H1 (cell line): ENCODE measurements at regions not wholly inside any gene's neighbourhood (a gene's known extent, or its start where the extent isn't known, plus 50 kb on each side); places are given as distances from the start of the nearest gene placed in this dataset.

Source experiments
- CTCF ChIA-PET: fragments of 300-600 bp; sonication (Branson Sonifier 250); formaldehyde crosslinking; loops from one replicate; lab custom pipeline; 2021; ENCODE audit not compliant: partially characterized antibody; lab: Charles Lee
- POLR2A ChIA-PET: fragments of 300-600 bp; sonication (Branson Sonifier 250); formaldehyde crosslinking; loops from one replicate; lab custom pipeline; 2021; ENCODE audit warnings: inconsistent platforms; ENCODE audit not compliant: partially characterized antibody; lab: Charles Lee
- DNase-seq, 2 experiments: peaks; one replicate each; pipeline versions ENCODE4 v3.0.0 to v3.0.0-alpha.2; 2010 to 2022; ENCODE audit warnings: low spot score in 2 of 2, low read depth in 1 of 2, mixed read lengths in 1 of 2
- FAIRE-seq: peaks from 2 replicates; lab custom pipeline; 2011; peaks lifted over from hg19 to GRCh38; lab: Jason Lieb, UNC
- H2AFZ ChIP-seq: 2 replicates; pipeline ENCODE4 v1.8.1; 2012; ENCODE audit warnings: low read length, inconsistent platforms
- H2AK5ac ChIP-seq: 2 replicates; pipeline ENCODE4 v1.6.1; 2013; ENCODE audit warnings: low read depth, low read length
- H2BK120ac ChIP-seq: replicated peaks from 2 replicates; pipeline ENCODE3; 2013; ENCODE audit warnings: low read depth, low read length, inconsistent platforms
- H2BK12ac ChIP-seq: 2 replicates; pipeline ENCODE4 v1.6.1; 2013; ENCODE audit warnings: low read depth, low read length
- H2BK15ac ChIP-seq: 2 replicates; pipeline ENCODE4 v1.6.1; 2013; ENCODE audit warnings: low read length
- H2BK20ac ChIP-seq: 2 replicates; pipeline ENCODE4 v1.6.1; 2013; ENCODE audit warnings: low read length
- H2BK5ac ChIP-seq: 2 replicates; pipeline ENCODE4 v1.6.1; 2013; ENCODE audit warnings: low read depth, low read length
- H3K14ac ChIP-seq: 2 replicates; pipeline ENCODE4 v1.6.1; 2013; ENCODE audit warnings: inconsistent platforms; ENCODE audit not compliant: insufficient read length
- H3K18ac ChIP-seq: 2 replicates; pipeline ENCODE4 v1.6.1; 2013; ENCODE audit warnings: low read length; ENCODE audit errors: extremely low read depth
- H3K23ac ChIP-seq: 2 replicates; pipeline ENCODE4 v1.6.1; 2013; ENCODE audit warnings: inconsistent platforms; ENCODE audit not compliant: insufficient read length
- H3K23me2 ChIP-seq: 2 replicates; pipeline ENCODE4 v1.6.1; 2013; ENCODE audit warnings: low read depth, low read length
- H3K27ac ChIP-seq: 2 replicates; pipeline ENCODE4 v1.6.1; 2011; ENCODE audit warnings: low read depth, low read length, inconsistent platforms
- H3K27me3 ChIP-seq, 4 experiments: replicated peaks in 1 of 4; 1 replicate in 1 of 4; 2 replicates in 3 of 4; pipeline versions ENCODE4 v1.6.1 to v1.8.1; 2011 to 2013; ENCODE audit warnings: low read length in 3 of 4, mild to moderate bottlenecking in 3 of 4, inconsistent platforms in 2 of 4, mixed read lengths in 2 of 4, moderate library complexity in 1 of 4; ENCODE audit not compliant: control insufficient read depth in 3 of 4, insufficient read depth in 3 of 4; ENCODE audit errors: extremely low read depth in 1 of 4
- H3K36me3 ChIP-seq, 4 experiments: 2 replicates each; pipeline versions ENCODE4 v1.6.1 to v1.8.1; 2011 to 2013; ENCODE audit warnings: mild to moderate bottlenecking in 4 of 4, low read length in 3 of 4, moderate library complexity in 2 of 4, control low read depth in 1 of 4, inconsistent platforms in 1 of 4; ENCODE audit not compliant: insufficient read depth in 4 of 4, control insufficient read depth in 2 of 4
- H3K4ac ChIP-seq: replicated peaks from 2 replicates; pipeline ENCODE3; 2013; ENCODE audit warnings: low read length, low read depth, mixed read lengths, inconsistent platforms; ENCODE audit not compliant: insufficient read length
- H3K4me1 ChIP-seq, 4 experiments: replicated peaks in 1 of 4; 1 replicate in 1 of 4; 2 replicates in 3 of 4; pipeline versions ENCODE4 v1.6.1 to v1.8.1; 2011 to 2013; ENCODE audit warnings: low read length in 3 of 4, inconsistent platforms in 2 of 4, mixed read lengths in 1 of 4; ENCODE audit not compliant: insufficient read depth in 4 of 4, control insufficient read depth in 3 of 4
- H3K4me2 ChIP-seq, 2 experiments: 2 replicates each; pipeline versions ENCODE4 v1.6.1 to v1.8.1; 2011 to 2013; ENCODE audit warnings: low read depth in 2 of 2, low read length in 2 of 2, control low read depth in 1 of 2, inconsistent platforms in 1 of 2, mild to moderate bottlenecking in 1 of 2; ENCODE audit not compliant: insufficient read depth in 1 of 2
- H3K4me3 ChIP-seq, 4 experiments: fragments of 200-600, 300-600 bp in 1 of 4; sonication (generic), shearing (Covaris generic), sonication (Bioruptor Twin) in 1 of 4; 2 replicates each; pipeline versions ENCODE4 v1.5.1 to v1.8.1; 2011 to 2016; ENCODE audit warnings: low read length in 4 of 4, low read depth in 3 of 4, control low read depth in 2 of 4, inconsistent platforms in 2 of 4, mild to moderate bottlenecking in 2 of 4, mixed read lengths in 1 of 4, moderate library complexity in 1 of 4; ENCODE audit not compliant: insufficient read depth in 2 of 4; ENCODE audit errors: extremely low read depth in 1 of 4
- H3K56ac ChIP-seq: replicated peaks from 2 replicates; pipeline ENCODE3; 2013; ENCODE audit warnings: low read depth, mild to moderate bottlenecking, mixed read lengths, low read length, inconsistent platforms; ENCODE audit not compliant: insufficient read length
- H3K79me1 ChIP-seq: 2 replicates; pipeline ENCODE4 v1.6.1; 2013; ENCODE audit warnings: low read depth, low read length, control low read depth
- H3K79me2 ChIP-seq, 2 experiments: 2 replicates each; pipeline versions ENCODE4 v1.6.1 to v1.8.1; 2012 to 2013; ENCODE audit warnings: low read length in 2 of 2, mild to moderate bottlenecking in 2 of 2, inconsistent platforms in 1 of 2; ENCODE audit not compliant: insufficient read depth in 2 of 2, control insufficient read depth in 1 of 2
- H3K9ac ChIP-seq, 4 experiments: replicated peaks in 1 of 4; 1 replicate in 1 of 4; 2 replicates in 3 of 4; pipeline versions ENCODE4 v1.6.1 to v1.8.1; 2011 to 2013; ENCODE audit warnings: low read depth in 3 of 4, low read length in 3 of 4, control low read depth in 2 of 4, mild to moderate bottlenecking in 2 of 4, moderate library complexity in 2 of 4, inconsistent platforms in 1 of 4; ENCODE audit errors: extremely low read depth in 1 of 4
- H3K9me3 ChIP-seq, 2 experiments: 2 replicates each; pipeline versions ENCODE4 v1.6.1 to v1.8.1; 2012 to 2013; ENCODE audit warnings: mild to moderate bottlenecking in 2 of 2, moderate library complexity in 2 of 2, control low read depth in 1 of 2, inconsistent platforms in 1 of 2, low read depth in 1 of 2, low read length in 1 of 2, mixed read lengths in 1 of 2; ENCODE audit not compliant: insufficient read depth in 2 of 2
- H4K20me1 ChIP-seq, 2 experiments: replicated peaks in 1 of 2; 2 replicates each; pipeline versions ENCODE3 to v1.8.1; 2011 to 2013; ENCODE audit warnings: inconsistent platforms in 2 of 2, low read length in 2 of 2, mild to moderate bottlenecking in 1 of 2; ENCODE audit not compliant: insufficient read depth in 2 of 2, control insufficient read depth in 1 of 2
- H4K5ac ChIP-seq: 2 replicates; pipeline ENCODE4 v1.6.1; 2013; ENCODE audit warnings: low read length, low read depth, mixed read lengths, inconsistent platforms; ENCODE audit not compliant: insufficient read length
- H4K8ac ChIP-seq: 2 replicates; pipeline ENCODE4 v1.8.0; 2013; ENCODE audit warnings: mild to moderate bottlenecking, moderate library complexity, low read length, inconsistent platforms; ENCODE audit not compliant: insufficient read depth; ENCODE audit errors: extremely low read depth
- H4K91ac ChIP-seq: replicated peaks from 2 replicates; pipeline ENCODE3; 2013; ENCODE audit warnings: low read length, mixed read lengths, inconsistent platforms; ENCODE audit not compliant: insufficient read length
- ASH2L ChIP-seq: fragments of 200-600, 300-600 bp; sonication (generic); IDR thresholded peaks from one replicate; pipeline ENCODE4 v1.7.1; 2017; ENCODE audit warnings: low read length
- ATF3 ChIP-seq: IDR thresholded peaks from 2 replicates; pipeline ENCODE4 v1.6.1; 2011; ENCODE audit warnings: low read depth, mild to moderate bottlenecking, low read length; ENCODE audit not compliant: insufficient read depth
- CTCF ChIP-seq, 3 experiments: IDR thresholded peaks; 1 replicate in 2 of 3; 2 replicates in 1 of 3; pipeline versions ENCODE4 v1.5.1 to v1.6.1; 2011; ENCODE audit warnings: low read length in 3 of 3, mild to moderate bottlenecking in 3 of 3, inconsistent platforms in 2 of 3, low read depth in 1 of 3, moderate library complexity in 1 of 3; ENCODE audit not compliant: insufficient read depth in 1 of 3; ENCODE audit errors: control extremely low read depth in 1 of 3
- GTF2F1 ChIP-seq: IDR thresholded peaks from 2 replicates; pipeline ENCODE4 v1.6.1; 2012; ENCODE audit warnings: low read depth, low read length, improper control_type of control experiment, borderline replicate concordance
- NRF1 ChIP-seq: IDR thresholded peaks from 2 replicates; pipeline ENCODE4 v1.6.1; 2011; ENCODE audit warnings: mild to moderate bottlenecking, low read depth, low read length, improper control_type of control experiment
- PHF8 ChIP-seq: fragments of 200-600 bp; sonication (generic); conservative IDR thresholded peaks from 2 replicates; pipeline ENCODE4 v1.7.1; 2012; ENCODE audit warnings: low read depth, mild to moderate bottlenecking, inconsistent platforms, low read length, moderate library complexity
- POLR2AphosphoS5 ChIP-seq: IDR thresholded peaks from 2 replicates; pipeline ENCODE4 v1.6.1; 2011; ENCODE audit warnings: low read depth, low read length
- USF2 ChIP-seq: IDR thresholded peaks from 2 replicates; pipeline ENCODE4 v1.6.1; 2011; ENCODE audit warnings: low read length, improper control_type of control experiment
- ZNF274 ChIP-seq: IDR thresholded peaks from 2 replicates; pipeline ENCODE4 v1.7.0; 2012; ENCODE audit warnings: low read length, borderline replicate concordance; ENCODE audit errors: extremely low read depth
- WGBS, 2 experiments: shearing (Covaris generic) in 1 of 2; methylation state at CpG; one replicate each; pipeline versions ENCODE4 v1.1.6 to v1.1.7; 2013 to 2015; ENCODE audit warnings: low lambda C conversion rate in 2 of 2, mixed read lengths in 2 of 2, inconsistent platforms in 1 of 2, low coverage in 1 of 2, missing lambda C conversion rate in 1 of 2; ENCODE audit not compliant: insufficient replicate concordance in 2 of 2, insufficient coverage in 1 of 2, insufficient read length in 1 of 2; ENCODE audit errors: extremely low coverage in 1 of 2, missing lambda C conversion rate in 1 of 2; 5-methylcytosine and 5-hydroxymethylcytosine counted together

- H3K4me3 ChIP-seq, result no peak overlapping the region
- FAIRE-seq (no peak), DNase-seq (no peak)
- no peak overlapping the region for H2BK12ac ChIP-seq
- H3K23me2 ChIP-seq, result no peaks in the 10 kb centered on the region
- no peak overlapping the region for H3K4me2 ChIP-seq
- WGBS, 2 experiments, result 95% methylated on average over 1 of the region's 1 CpG; no CpG with 5 or more reads in 1 of the 2 experiments
- H3K14ac ChIP-seq, result no peak overlapping the region
- H3K4me1 ChIP-seq, result no peaks in the 10 kb centered on the region
- no peak overlapping the region for H4K5ac ChIP-seq
- no peaks in the 10 kb centered on the region for H3K79me2 ChIP-seq
- H3K27me3 ChIP-seq, result no peaks in the 10 kb centered on the region
- no peaks in the 10 kb centered on the region for H3K79me1 ChIP-seq
- POLR2A ChIA-PET, result no interaction called here
- no peak overlapping the region for H3K23ac ChIP-seq
- no peak overlapping the region for H2AK5ac ChIP-seq
- no peak overlapping the region for H3K9ac ChIP-seq
- no peak overlapping the region for H3K18ac ChIP-seq
- no peak overlapping the region for H4K91ac ChIP-seq
- H4K20me1 ChIP-seq, result no peaks in the 10 kb centered on the region
- no peak overlapping the region for H3K27ac ChIP-seq
- no peak overlapping the region for H2BK15ac ChIP-seq
- CTCF ChIA-PET, result no interaction called here
- no peaks in the 10 kb centered on the region for H3K9me3 ChIP-seq
- TF ChIP-seq ATF3 (no peak), POLR2AphosphoS5 (no peak), USF2 (no peak), PHF8 (no peak), ASH2L (no peak), ZNF274 (no peak), NRF1 (no peak), CTCF (IDR thresholded peaks at IDR 0.05; ENCODE audit: control extremely low read depth in 1 of 3, insufficient read depth in 1 of 3, low read depth in 1 of 3, low read length in 3 of 3) (no peak), GTF2F1 (no peak)
- H3K36me3 ChIP-seq, result no peaks in the 10 kb centered on the region
- no peak overlapping the region for H2BK20ac ChIP-seq
- no peak overlapping the region for H2BK120ac ChIP-seq
- no peak overlapping the region for H2BK5ac ChIP-seq
- no peak overlapping the region for H2AFZ ChIP-seq
- no peak overlapping the region for H3K4ac ChIP-seq
- H3K56ac ChIP-seq, result no peak overlapping the region
- no peak overlapping the region for H4K8ac ChIP-seq
These were observed 956.1 kb downstream of the ADGRL3 start for GRCh38 chr4:62156205-62156604.
